Panc1 (cell line): ENCODE measurements at regions not wholly inside any gene's neighbourhood (a gene's known extent, or its start where the extent isn't known, plus 50 kb on each side); places are given as distances from the start of the nearest gene placed in this dataset.

ENCODE experiments used
- ATAC-seq: fragments of 200-7000 bp; cut with Tn5 transposase; 2 replicates; pipeline ENCODE4 v1.9.1; 2020; ENCODE audit warnings: mild to moderate bottlenecking, moderate library complexity
- BruUV-seq: library from RNA; stranded (reverse); fragments of 400-500 nt; replicated peaks from 2 replicates; lab custom pipeline; 2021; lab: Mats Ljungman, UMichigan
- CTCF ChIA-PET: fragments of 300-600 bp; sonication (Branson Sonifier 250); formaldehyde crosslinking; loops from one replicate; lab custom pipeline; 2022; ENCODE audit warnings: antibody characterized with exemption; lab: Charles Lee
- POLR2A ChIA-PET: fragments of 300-600 bp; sonication (Branson Sonifier 250); formaldehyde crosslinking; loops from one replicate; lab custom pipeline; 2022; ENCODE audit warnings: antibody characterized with exemption; lab: Charles Lee
- DNase-seq: peaks from one replicate; pipeline ENCODE4 v3.0.0-alpha.2; 2010; ENCODE audit warnings: low read depth, low spot score
- H3K27ac ChIP-seq: 2 replicates; pipeline ENCODE4 v1.5.1; 2011; ENCODE audit warnings: mild to moderate bottlenecking, low read length, inconsistent platforms
- H3K27me3 ChIP-seq: fragments of 200-500 bp; sonication (Bioruptor generic); 2 replicates; pipeline ENCODE4 v1.6.0; 2014; ENCODE audit warnings: low read length, inconsistent platforms; ENCODE audit not compliant: control insufficient read depth, insufficient read depth
- H3K36me3 ChIP-seq: fragments of 200-500 bp; sonication (Bioruptor generic); 2 replicates; pipeline ENCODE4 v1.5.1; 2014; ENCODE audit warnings: inconsistent platforms, mild to moderate bottlenecking, low read length, moderate library complexity; ENCODE audit not compliant: control insufficient read depth, insufficient read depth
- H3K4me1 ChIP-seq: 2 replicates; pipeline ENCODE4 v1.5.1; 2011; ENCODE audit warnings: inconsistent platforms, mild to moderate bottlenecking, low read length, moderate library complexity; ENCODE audit not compliant: control insufficient read depth, insufficient read depth
- H3K4me3 ChIP-seq, 2 experiments: 2 replicates each; pipeline ENCODE4 v1.5.1; 2011 to 2012; ENCODE audit warnings: low read depth in 2 of 2, low read length in 2 of 2, mild to moderate bottlenecking in 2 of 2, inconsistent platforms in 1 of 2, moderate library complexity in 1 of 2
- H3K9me3 ChIP-seq: fragments of 200-500 bp; sonication (Bioruptor generic); 2 replicates; pipeline ENCODE4 v1.5.1; 2014; ENCODE audit warnings: low read depth, mild to moderate bottlenecking, inconsistent platforms, low read length, moderate library complexity; ENCODE audit not compliant: control insufficient read depth, insufficient read depth
- CTCF ChIP-seq: fragments of 450-650 bp; IDR thresholded peaks from 2 replicates; pipeline ENCODE4 v1.5.1; 2017; ENCODE audit warnings: mild to moderate bottlenecking
- POLR2AphosphoS5 ChIP-seq: IDR thresholded peaks from 2 replicates; pipeline ENCODE4 v1.6.1; 2012; ENCODE audit warnings: mild to moderate bottlenecking, low read depth, low read length, moderate library complexity
- REST ChIP-seq, 2 experiments: IDR thresholded peaks; 2 replicates each; pipeline ENCODE4 v1.6.1; 2011 to 2012; ENCODE audit warnings: low read depth in 2 of 2, control low read depth in 1 of 2, low read length in 1 of 2, mild to moderate bottlenecking in 1 of 2, moderate library complexity in 1 of 2; ENCODE audit not compliant: insufficient read depth in 1 of 2
- SIN3A ChIP-seq: IDR thresholded peaks from 2 replicates; pipeline ENCODE4 v1.6.1; 2012; ENCODE audit warnings: low read depth, mild to moderate bottlenecking, low read length, moderate library complexity, borderline replicate concordance; ENCODE audit not compliant: insufficient read depth
- TCF7L2 ChIP-seq: IDR thresholded peaks from 2 replicates; pipeline ENCODE4 v1.6.1; 2011; ENCODE audit warnings: mild to moderate bottlenecking, low read depth, low read length, inconsistent platforms
- in situ Hi-C: cut with HindIII; loops from 2 replicates; pipeline ENCODE4 v1.10.0; 2016; ENCODE audit warnings: low sequenced_read_pairs, low pct_unique_long_range_greater_than_20kb
- intact Hi-C: fragments of 100-400 bp; cut with micrococcal nuclease; formaldehyde crosslinking; loops from one replicate; pipeline ENCODE4 v1.10.0; 2022; ENCODE audit not compliant: unreplicated experiment

GRCh38 chr2:19176172-19176852 lies 182.1 kb downstream of the OSR1 start:
- in situ Hi-C loops: no loop called here
- POLR2A ChIA-PET: no interaction called here
- Histone ChIP-seq H3K27ac (no peak overlapping the region), H3K36me3 (no peaks in the 10 kb centered on the region), H3K4me1 (no peaks in the 10 kb centered on the region), H3K9me3 (no peaks in the 10 kb centered on the region), H3K4me3 (no peak overlapping the region), H3K27me3 (no peaks in the 10 kb centered on the region)
- no peak for TF ChIP-seq CTCF
- TF ChIP-seq POLR2AphosphoS5: no peak
- no peak for TF ChIP-seq REST (IDR thresholded peaks at IDR 0.05; ENCODE audit: insufficient read depth in 1 of 2, low read depth in 2 of 2, low read length in 1 of 2)
- no peak for TF ChIP-seq TCF7L2
- no peak for TF ChIP-seq SIN3A
- DNase-seq (no peak), ATAC-seq (no peak)
- CTCF ChIA-PET: no interaction called here
- intact Hi-C loops: no loop called here
- no TSS peak for BruUV-seq

GRCh38 chr2:19174176-19174575 lies 184.2 kb downstream of the OSR1 start:
- ChIA-PET CTCF (no interaction called here), POLR2A (no interaction called here)
- Histone ChIP-seq H3K36me3 (no peaks in the 10 kb centered on the region), H3K4me1 (no peaks in the 10 kb centered on the region), H3K9me3 (no peaks in the 10 kb centered on the region), H3K27me3 (no peaks in the 10 kb centered on the region), H3K27ac (no peak overlapping the region), H3K4me3 (no peak overlapping the region)
- DNase-seq: no peak
- in situ Hi-C loops: no loop called here
- intact Hi-C loops: no loop called here
- TF ChIP-seq TCF7L2 (no peak), REST (IDR thresholded peaks at IDR 0.05; ENCODE audit: insufficient read depth in 1 of 2, low read depth in 2 of 2, low read length in 1 of 2) (no peak), POLR2AphosphoS5 (no peak), CTCF (no peak), SIN3A (no peak)
- ATAC-seq: no peak
- BruUV-seq: no TSS peak
